Astrocyte (in vitro differentiated cells and primary cell): ENCODE measurements at regions not wholly inside any gene's neighbourhood (a gene's known extent, or its start where the extent isn't known, plus 50 kb on each side); places are given as distances from the start of the nearest gene placed in this dataset.

ENCODE experiments used
- DNase-seq: peaks from one replicate; pipeline ENCODE4 v3.0.0-alpha.2; 2010; ENCODE audit warnings: low read depth
- FAIRE-seq: peaks from 2 replicates; lab custom pipeline; 2011; peaks lifted over from hg19 to GRCh38; lab: Jason Lieb, UNC
- H2AFZ ChIP-seq: 2 replicates; pipeline ENCODE4 v1.6.0; 2012; ENCODE audit warnings: low read depth, low read length, inconsistent platforms
- H3K27ac ChIP-seq: 2 replicates; pipeline ENCODE4 v1.5.1; 2011; ENCODE audit warnings: low read depth, low read length, inconsistent platforms
- H3K27me3 ChIP-seq: 2 replicates; pipeline ENCODE4 v1.6.0; 2011; ENCODE audit warnings: low read length, inconsistent platforms; ENCODE audit not compliant: insufficient read depth
- H3K36me3 ChIP-seq: 2 replicates; pipeline ENCODE4 v1.5.1; 2011; ENCODE audit warnings: low read length, inconsistent platforms; ENCODE audit not compliant: insufficient read depth
- H3K4me1 ChIP-seq: 2 replicates; pipeline ENCODE4 v1.5.1; 2011; ENCODE audit warnings: low read length, inconsistent platforms; ENCODE audit not compliant: insufficient read depth
- H3K4me2 ChIP-seq: 2 replicates; pipeline ENCODE4 v1.6.0; 2012; ENCODE audit warnings: low read length, inconsistent platforms
- H3K4me3 ChIP-seq: 2 replicates; pipeline ENCODE4 v1.5.1; 2011; ENCODE audit warnings: low read depth, mild to moderate bottlenecking, low read length, inconsistent platforms; ENCODE audit not compliant: insufficient read depth
- H3K79me2 ChIP-seq: 2 replicates; pipeline ENCODE4 v1.6.0; 2012; ENCODE audit warnings: mild to moderate bottlenecking, low read length, inconsistent platforms; ENCODE audit not compliant: insufficient read depth
- H3K9ac ChIP-seq: 2 replicates; pipeline ENCODE4 v1.6.0; 2012; ENCODE audit warnings: mild to moderate bottlenecking, low read length, inconsistent platforms
- H3K9me3 ChIP-seq: 2 replicates; pipeline ENCODE4 v1.5.1; 2012; ENCODE audit warnings: low read depth, mild to moderate bottlenecking, low read length, inconsistent platforms; ENCODE audit not compliant: insufficient read depth
- H4K20me1 ChIP-seq: 2 replicates; pipeline ENCODE4 v1.6.0; 2012; ENCODE audit warnings: low read length, inconsistent platforms; ENCODE audit not compliant: insufficient read depth
- H3K27ac Mint-ChIP-seq: one replicate; pipeline ENCODE4 v1.8.0; 2021; ENCODE audit warnings: mild to moderate bottlenecking, mixed read lengths; ENCODE audit not compliant: unreplicated experiment
- H3K27me3 Mint-ChIP-seq: one replicate; pipeline ENCODE4 v1.8.0; 2021; ENCODE audit warnings: low read depth, mixed read lengths; ENCODE audit not compliant: unreplicated experiment
- H3K36me3 Mint-ChIP-seq: one replicate; pipeline ENCODE4 v1.8.0; 2021; ENCODE audit warnings: low read depth, mixed read lengths; ENCODE audit not compliant: unreplicated experiment
- H3K4me1 Mint-ChIP-seq: one replicate; pipeline ENCODE4 v1.8.0; 2021; ENCODE audit warnings: low read depth, mixed read lengths; ENCODE audit not compliant: unreplicated experiment
- H3K4me3 Mint-ChIP-seq: one replicate; pipeline ENCODE4 v1.8.0; 2021; ENCODE audit warnings: mild to moderate bottlenecking, moderate library complexity, mixed read lengths; ENCODE audit not compliant: unreplicated experiment
- H3K9me3 Mint-ChIP-seq: one replicate; pipeline ENCODE4 v1.8.0; 2021; ENCODE audit warnings: mild to moderate bottlenecking, mixed read lengths; ENCODE audit not compliant: unreplicated experiment
- EZH2 ChIP-seq: IDR thresholded peaks from 2 replicates; pipeline ENCODE4 v1.6.1; 2012; ENCODE audit warnings: mild to moderate bottlenecking, low read length, inconsistent platforms; ENCODE audit not compliant: insufficient read depth
- TF ChIP-seq, protein P1 (sequence below): IDR thresholded peaks from 2 replicates; pipeline ENCODE4 v1.5.1; 2011; ENCODE audit warnings: low read depth, mild to moderate bottlenecking, inconsistent platforms, low read length, moderate library complexity; ENCODE audit not compliant: insufficient read depth

DNA sequence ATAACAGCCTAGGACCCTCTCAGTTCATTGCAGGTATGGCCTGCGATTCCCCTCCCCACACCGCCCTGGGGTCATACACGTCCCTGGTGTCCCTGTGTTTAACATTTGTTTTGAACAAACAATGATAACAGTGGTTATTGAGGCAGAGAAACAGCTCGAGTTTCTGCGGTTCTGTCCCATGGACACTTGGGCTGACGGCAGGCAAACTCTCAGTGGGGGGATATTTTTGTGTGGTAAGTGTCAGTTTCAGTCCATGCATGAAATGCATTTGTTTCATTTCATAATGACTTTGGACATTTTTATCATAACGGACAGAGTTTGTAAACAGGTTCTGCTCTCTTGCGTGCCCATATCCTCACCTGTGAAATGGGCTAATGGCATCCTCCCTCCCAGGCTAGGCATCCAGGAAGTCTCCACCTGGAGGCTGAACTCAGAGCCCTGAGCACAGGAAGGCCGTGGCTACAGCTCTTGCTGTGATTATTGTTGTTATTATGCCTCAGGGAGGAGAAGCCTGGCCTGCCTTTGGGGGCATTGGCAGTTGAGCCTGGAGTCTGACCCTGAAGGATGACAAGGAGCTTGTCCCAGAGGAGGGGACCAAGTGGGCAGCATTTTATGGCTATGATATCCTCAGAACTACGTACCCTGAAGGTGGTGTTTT lies 190.9 kb downstream of the GADD45G start:
- Mint-ChIP-seq H3K36me3 (no peaks in the 10 kb centered on the region), H3K27me3 (peaks cover 63% of the 10 kb centered on the region), H3K27ac (no peak overlapping the region), H3K4me3 (no peak overlapping the region), H3K9me3 (no peaks in the 10 kb centered on the region), H3K4me1 (no peaks in the 10 kb centered on the region)
- Histone ChIP-seq H3K36me3 (no peaks in the 10 kb centered on the region), H3K9ac (no peak overlapping the region), H3K4me2 (no peak overlapping the region), H3K4me1 (no peaks in the 10 kb centered on the region), H3K27me3 (no peaks in the 10 kb centered on the region), H2AFZ (no peak overlapping the region), H3K9me3 (no peaks in the 10 kb centered on the region), H4K20me1 (no peaks in the 10 kb centered on the region), H3K79me2 (no peaks in the 10 kb centered on the region), H3K4me3 (no peak overlapping the region), H3K27ac (no peak overlapping the region)
- no peak for DNase-seq
- no peak for TF ChIP-seq EZH2
- TF ChIP-seq, protein P1, sequence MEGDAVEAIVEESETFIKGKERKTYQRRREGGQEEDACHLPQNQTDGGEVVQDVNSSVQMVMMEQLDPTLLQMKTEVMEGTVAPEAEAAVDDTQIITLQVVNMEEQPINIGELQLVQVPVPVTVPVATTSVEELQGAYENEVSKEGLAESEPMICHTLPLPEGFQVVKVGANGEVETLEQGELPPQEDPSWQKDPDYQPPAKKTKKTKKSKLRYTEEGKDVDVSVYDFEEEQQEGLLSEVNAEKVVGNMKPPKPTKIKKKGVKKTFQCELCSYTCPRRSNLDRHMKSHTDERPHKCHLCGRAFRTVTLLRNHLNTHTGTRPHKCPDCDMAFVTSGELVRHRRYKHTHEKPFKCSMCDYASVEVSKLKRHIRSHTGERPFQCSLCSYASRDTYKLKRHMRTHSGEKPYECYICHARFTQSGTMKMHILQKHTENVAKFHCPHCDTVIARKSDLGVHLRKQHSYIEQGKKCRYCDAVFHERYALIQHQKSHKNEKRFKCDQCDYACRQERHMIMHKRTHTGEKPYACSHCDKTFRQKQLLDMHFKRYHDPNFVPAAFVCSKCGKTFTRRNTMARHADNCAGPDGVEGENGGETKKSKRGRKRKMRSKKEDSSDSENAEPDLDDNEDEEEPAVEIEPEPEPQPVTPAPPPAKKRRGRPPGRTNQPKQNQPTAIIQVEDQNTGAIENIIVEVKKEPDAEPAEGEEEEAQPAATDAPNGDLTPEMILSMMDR, result no peak
- FAIRE-seq, result no peak

DNA sequence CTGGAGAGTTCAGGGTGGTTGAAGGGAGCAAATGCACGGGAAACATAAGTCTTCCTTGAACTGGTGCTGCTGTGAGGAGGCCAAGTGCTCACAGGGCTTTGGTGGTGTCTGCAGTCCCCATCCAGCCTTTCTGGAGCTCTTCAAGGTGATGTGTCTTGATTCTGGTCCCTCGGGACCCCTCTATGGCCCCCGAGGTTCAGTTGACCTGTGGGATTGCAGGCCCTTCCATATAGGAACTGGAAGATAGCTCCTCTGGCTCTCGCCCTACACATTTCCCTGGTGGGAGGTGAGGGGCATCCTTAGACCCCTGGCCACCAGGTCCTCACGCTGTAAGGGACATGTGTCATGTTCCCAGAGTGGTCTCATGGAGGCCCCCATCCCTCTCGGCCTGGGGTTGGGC lies 191.8 kb downstream of the GADD45G start:
- Histone ChIP-seq H3K79me2 (no peaks in the 10 kb centered on the region), H3K9me3 (no peaks in the 10 kb centered on the region), H3K4me2 (no peak overlapping the region), H2AFZ (no peak overlapping the region), H3K4me3 (no peak overlapping the region), H3K9ac (no peak overlapping the region), H3K27me3 (no peaks in the 10 kb centered on the region), H3K27ac (no peak overlapping the region), H4K20me1 (no peaks in the 10 kb centered on the region), H3K4me1 (no peaks in the 10 kb centered on the region), H3K36me3 (no peaks in the 10 kb centered on the region)
- TF ChIP-seq, protein P1, result no peak
- no peak for TF ChIP-seq EZH2
- Mint-ChIP-seq H3K27ac (no peak overlapping the region), H3K4me1 (no peaks in the 10 kb centered on the region), H3K27me3 (peaks cover 63% of the 10 kb centered on the region), H3K4me3 (no peak overlapping the region), H3K9me3 (no peaks in the 10 kb centered on the region), H3K36me3 (no peaks in the 10 kb centered on the region)
- no peak for DNase-seq
- FAIRE-seq, result no peak

DNA sequence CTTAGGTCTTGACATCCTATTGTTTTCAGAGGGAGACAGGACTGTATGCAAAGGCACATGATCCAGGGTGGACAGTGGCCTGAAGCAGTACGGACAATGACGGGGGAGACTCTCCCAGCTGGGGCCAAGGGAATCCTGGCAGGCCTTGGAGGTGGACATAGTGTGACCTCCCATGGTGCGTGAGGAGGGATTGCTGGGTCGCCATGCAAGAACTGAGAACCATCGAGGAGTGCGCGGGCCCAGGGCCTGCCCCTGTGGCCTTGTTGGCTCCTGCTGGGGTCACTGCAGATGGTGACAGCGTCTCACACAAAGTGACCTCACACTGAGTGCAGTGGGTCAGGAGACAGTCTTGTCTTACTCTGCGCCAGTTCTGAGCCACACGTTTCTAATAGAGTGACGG lies 192.4 kb downstream of the GADD45G start:
- Histone ChIP-seq H3K4me2 (no peak overlapping the region), H4K20me1 (no peaks in the 10 kb centered on the region), H3K9ac (no peak overlapping the region), H3K4me3 (no peak overlapping the region), H3K27ac (no peak overlapping the region), H2AFZ (no peak overlapping the region), H3K79me2 (no peaks in the 10 kb centered on the region), H3K9me3 (no peaks in the 10 kb centered on the region), H3K36me3 (no peaks in the 10 kb centered on the region), H3K27me3 (no peaks in the 10 kb centered on the region), H3K4me1 (no peaks in the 10 kb centered on the region)
- FAIRE-seq (no peak), DNase-seq (no peak)
- H3K9me3 Mint-ChIP-seq, result no peaks in the 10 kb centered on the region
- TF ChIP-seq EZH2, result no peak
- TF ChIP-seq, protein P1, result no peak
- H3K4me1 Mint-ChIP-seq, result no peaks in the 10 kb centered on the region
- no peak overlapping the region for H3K27ac Mint-ChIP-seq
- peaks cover 66% of the 10 kb centered on the region for H3K27me3 Mint-ChIP-seq
- H3K36me3 Mint-ChIP-seq, result no peaks in the 10 kb centered on the region
- H3K4me3 Mint-ChIP-seq, result no peak overlapping the region
